WI38 (cell line): ENCODE measurements at regions not wholly inside any gene's neighbourhood (a gene's known extent, or its start where the extent isn't known, plus 50 kb on each side); places are given as distances from the start of the nearest gene placed in this dataset.

Experiments
- H3K4me3 ChIP-seq: 2 replicates; pipeline ENCODE4 v1.5.1; 2011; ENCODE audit warnings: low read depth, mild to moderate bottlenecking, control low read depth, low read length
- TF ChIP-seq, protein P1 (sequence below): IDR thresholded peaks from 2 replicates; pipeline ENCODE4 v1.5.1; 2012; ENCODE audit warnings: low read depth, mild to moderate bottlenecking, control low read depth, low read length

DNA sequence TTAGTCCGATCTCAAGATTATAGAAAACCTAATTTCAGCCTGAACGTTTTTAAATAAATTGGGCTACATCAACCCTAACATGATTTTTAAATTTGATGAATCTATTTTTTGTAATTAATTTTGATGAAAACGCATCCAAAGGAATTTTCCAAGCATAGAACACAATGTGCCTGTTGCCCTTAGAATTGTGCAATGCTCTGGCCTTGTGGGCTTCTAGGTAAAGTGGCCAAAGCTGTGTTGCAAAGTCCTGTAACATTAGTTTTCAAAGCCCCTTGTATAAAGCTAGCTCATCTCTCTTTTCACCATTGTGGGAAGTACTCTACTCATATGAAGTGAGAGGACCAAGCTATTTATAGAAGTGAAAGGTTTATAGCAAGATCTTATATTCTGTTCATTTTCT is 138.4 kb upstream of the PRPS1L1 start:
- H3K4me3 ChIP-seq, result no peak overlapping the region
- TF ChIP-seq, protein P1, sequence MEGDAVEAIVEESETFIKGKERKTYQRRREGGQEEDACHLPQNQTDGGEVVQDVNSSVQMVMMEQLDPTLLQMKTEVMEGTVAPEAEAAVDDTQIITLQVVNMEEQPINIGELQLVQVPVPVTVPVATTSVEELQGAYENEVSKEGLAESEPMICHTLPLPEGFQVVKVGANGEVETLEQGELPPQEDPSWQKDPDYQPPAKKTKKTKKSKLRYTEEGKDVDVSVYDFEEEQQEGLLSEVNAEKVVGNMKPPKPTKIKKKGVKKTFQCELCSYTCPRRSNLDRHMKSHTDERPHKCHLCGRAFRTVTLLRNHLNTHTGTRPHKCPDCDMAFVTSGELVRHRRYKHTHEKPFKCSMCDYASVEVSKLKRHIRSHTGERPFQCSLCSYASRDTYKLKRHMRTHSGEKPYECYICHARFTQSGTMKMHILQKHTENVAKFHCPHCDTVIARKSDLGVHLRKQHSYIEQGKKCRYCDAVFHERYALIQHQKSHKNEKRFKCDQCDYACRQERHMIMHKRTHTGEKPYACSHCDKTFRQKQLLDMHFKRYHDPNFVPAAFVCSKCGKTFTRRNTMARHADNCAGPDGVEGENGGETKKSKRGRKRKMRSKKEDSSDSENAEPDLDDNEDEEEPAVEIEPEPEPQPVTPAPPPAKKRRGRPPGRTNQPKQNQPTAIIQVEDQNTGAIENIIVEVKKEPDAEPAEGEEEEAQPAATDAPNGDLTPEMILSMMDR, result no peak

DNA sequence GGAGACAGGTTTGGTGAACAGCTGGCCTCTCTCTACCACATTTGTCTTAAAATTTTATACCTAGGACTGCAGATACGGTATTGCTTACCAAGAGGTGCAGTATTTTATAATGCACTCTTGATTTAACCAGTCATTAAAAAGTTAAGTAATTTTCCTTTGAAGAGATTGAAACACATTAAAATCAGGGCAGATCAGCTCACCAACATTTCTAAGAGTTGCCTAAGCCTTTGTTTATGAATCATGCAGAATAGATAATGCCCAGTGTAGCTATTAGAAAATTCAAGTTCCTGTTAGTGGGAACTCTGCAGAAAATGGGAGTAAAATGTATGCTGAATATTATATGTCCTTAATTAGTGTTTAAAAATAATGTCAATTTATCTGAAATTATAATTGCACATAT is 140.2 kb upstream of the PRPS1L1 start:
- TF ChIP-seq, protein P1, result no peak
- no peak overlapping the region for H3K4me3 ChIP-seq

DNA sequence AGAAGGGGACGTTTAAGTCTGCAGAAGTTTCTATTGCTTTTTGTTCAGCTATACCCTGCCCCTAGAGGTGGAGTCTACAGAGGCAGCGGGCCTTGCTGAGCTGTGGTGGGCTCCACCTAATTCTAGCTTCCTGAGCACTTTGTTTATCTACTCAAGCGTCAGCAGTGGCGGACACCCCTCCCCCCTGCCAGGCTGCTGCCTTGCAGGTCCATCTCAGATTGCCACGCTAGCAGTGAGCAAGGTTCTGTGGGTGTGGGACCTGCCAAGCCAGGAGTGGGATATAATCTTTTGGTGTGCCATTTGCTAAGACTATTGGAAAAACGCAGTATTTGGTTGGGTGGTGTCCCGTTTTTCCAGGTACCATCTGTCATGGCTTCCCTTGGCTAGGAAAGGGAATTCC is 147.3 kb upstream of the PRPS1L1 start:
- no peak overlapping the region for H3K4me3 ChIP-seq
- TF ChIP-seq, protein P1, result no peak

DNA sequence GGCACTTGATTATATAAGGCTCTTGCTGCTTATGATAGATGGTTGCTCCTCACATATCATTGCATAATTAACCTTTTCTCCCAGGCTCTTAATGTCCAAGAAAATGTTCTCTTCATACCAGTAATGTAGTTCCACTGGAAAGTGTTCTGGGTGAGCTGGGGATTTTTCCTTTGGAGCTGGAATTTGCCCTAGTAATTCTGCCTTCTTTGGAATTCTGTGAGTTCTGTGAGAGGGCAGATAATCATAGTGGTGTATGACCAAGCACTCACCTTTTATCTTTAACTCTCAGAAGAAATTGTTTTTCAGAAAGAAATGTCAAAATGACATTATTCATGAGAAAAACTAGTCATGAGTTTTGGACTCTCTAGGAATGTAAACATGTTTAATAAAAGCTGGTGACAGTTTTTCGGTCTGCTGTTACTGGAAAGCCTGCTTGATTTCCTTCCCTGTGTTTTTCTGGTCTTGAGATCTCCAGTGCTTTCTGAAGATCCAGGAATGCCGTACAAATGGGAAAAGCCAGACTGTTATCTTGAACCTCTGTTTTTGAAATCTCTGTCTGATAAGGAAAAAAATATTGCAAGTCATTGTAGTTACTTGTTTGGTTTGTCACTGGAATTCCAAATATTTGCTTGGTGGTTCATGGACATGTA is 148.3 kb upstream of the PRPS1L1 start:
- TF ChIP-seq, protein P1, result no peak
- H3K4me3 ChIP-seq, result no peak overlapping the region

DNA sequence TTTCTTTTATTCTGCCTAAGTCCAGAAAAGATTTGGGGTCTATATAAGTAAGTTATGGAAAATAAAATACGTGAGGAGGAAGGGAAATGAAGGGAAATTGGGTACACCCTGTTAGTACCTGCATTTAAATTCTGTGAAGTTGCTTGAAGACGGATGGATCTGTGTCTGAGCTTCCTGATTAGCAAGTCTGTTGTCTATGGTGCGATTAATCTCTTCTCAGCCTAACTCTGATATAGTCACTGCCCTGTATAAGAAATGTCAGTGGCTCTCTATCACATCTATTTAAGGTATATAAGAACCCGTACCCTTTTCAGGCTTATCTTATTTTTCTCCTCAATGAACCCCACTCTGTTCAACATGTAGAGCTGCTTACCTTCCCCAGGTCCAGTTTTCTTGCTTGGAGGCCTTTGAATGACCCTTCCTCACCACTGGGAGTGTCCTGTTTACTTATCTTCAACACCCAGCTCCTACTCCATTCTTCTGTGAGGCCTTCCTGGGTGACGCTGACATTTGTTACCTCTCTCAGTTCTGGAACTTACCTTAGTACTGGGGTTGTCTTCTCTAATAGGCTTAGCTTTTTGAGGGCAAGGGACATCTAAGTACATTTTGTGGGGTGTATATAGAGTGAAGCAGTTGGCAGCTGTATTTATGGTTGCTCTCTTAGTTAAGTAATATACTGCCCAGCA is 149.6 kb upstream of the PRPS1L1 start:
- no peak overlapping the region for H3K4me3 ChIP-seq
- TF ChIP-seq, protein P1, result no peak

DNA sequence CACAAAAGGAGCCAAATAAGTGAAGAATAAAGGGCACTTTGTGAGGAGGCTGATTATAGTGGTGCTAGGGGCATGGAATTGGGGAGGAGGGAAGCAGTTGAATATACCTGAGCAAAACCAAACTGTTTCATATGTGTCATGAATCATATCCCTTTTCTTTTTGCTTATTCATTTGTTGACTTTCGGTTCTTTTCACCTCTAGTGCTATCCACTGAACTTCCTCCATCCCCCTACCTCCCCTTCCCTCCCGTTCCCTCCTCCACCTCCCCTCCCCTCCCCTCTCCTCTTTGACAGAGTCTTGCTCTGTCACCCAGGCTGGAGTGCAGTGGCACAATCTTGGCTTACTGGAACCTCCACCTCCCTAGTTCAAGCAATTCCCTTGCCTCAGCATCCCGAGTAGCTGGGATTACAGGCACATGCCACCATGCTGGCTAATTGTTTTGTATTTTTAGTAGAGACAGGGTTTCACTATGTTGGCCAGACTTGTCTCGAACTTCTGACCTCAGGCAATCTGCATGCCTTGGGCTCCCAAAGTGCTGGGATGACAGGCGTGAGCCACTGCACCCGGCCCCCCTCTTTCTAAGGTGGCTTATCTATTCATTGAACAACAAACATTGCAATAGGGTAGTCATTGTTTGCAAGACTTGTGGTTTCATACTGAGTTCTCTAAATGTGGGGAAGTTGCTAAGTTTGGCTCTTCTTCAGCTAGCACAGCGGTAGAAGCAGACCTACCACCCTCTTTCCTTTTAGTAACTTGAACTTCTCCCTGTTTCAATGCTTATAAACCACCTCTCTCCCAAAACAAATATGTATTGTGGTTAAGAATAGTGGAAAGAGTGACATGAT is 150.4 kb upstream of the PRPS1L1 start:
- no peak overlapping the region for H3K4me3 ChIP-seq

More for the DNA sequence above, 150.4 kb upstream of the PRPS1L1 start:
- TF ChIP-seq, protein P1, result no peak
